Body of pancreas (tissue), 4 donors: ENCODE measurements at regions not wholly inside any gene's neighbourhood (a gene's known extent, or its start where the extent isn't known, plus 50 kb on each side); places are given as distances from the start of the nearest gene placed in this dataset.

Experiments used
- CTCF ChIP-seq, 7 experiments: fragments of 450-650 bp in 4 of 7; fragments of 200-600 bp in 3 of 7; sonication (generic) in 3 of 7; IDR thresholded peaks; one replicate each; pipeline ENCODE4 v1.5.1; 2016 to 2019; ENCODE audit warnings: antibody characterized with exemption in 7 of 7
- POLR2A ChIP-seq, 3 donors: fragments of 450-650 bp; IDR thresholded peaks; one replicate each; pipeline ENCODE4 v1.6.1; 2016; ENCODE audit warnings: antibody characterized with exemption in 3 of 3, mild to moderate bottlenecking in 2 of 3

- TF ChIP-seq CTCF (IDR thresholded peaks at IDR 0.05) (no peak), POLR2A (IDR thresholded peaks at IDR 0.05) (no peak)
These were observed 1081.3 kb upstream of the TMEFF2 start for GRCh38 chr2:193276069-193276468.
